ENCODE measurements at regions not wholly inside any gene's neighbourhood (a gene's known extent, or its start where the extent isn't known, plus 50 kb on each side); places are given as distances from the start of the nearest gene placed in this dataset.
"Not testable (repeated sequence)": the region's sequence is repeated elsewhere in the genome, so short reads cannot be mapped to it uniquely, and the experiment has no call there.

DNA sequence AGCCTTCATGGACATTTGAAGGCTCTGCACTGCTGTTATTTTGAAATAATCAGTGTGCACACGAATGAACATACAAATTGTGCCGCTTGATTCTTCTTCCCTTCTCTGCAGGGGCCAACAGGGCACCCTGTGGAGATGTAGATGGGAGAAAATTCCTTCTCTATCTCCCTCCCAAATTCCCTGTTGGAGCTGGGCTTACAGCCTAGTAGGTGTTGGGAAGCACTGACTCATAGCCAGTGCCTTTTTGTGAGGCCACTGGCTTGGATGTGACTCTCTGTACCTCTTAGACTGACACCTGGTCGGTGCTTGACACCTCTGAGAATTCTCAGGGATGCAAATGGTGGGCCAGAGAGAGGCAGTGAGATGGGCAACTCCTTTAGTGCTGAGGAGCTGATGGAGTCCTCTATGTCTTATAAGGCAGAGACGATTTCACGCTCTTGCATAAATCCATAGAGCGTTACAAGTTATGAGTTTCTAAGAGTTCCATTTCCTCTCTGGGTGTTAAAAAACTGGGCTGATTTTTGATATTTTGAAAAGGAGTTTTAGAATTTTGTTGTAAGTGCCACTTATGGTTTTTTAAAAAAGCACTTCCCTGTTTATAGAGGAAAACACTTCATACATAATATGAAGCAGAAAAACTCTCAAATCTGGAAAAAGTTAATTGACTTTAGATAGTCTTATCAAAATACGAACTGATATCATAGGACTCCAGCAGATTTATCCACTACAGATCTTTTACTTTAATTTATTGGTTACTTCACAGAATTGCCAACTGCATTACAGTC lies 89.8 kb upstream of the MAP3K7 start:
- no peak for DNase-seq
- no peak overlapping the region for H3K4me3 Mint-ChIP-seq
- TF ChIP-seq CTCF (IDR thresholded peaks at IDR 0.05): no peak

DNA sequence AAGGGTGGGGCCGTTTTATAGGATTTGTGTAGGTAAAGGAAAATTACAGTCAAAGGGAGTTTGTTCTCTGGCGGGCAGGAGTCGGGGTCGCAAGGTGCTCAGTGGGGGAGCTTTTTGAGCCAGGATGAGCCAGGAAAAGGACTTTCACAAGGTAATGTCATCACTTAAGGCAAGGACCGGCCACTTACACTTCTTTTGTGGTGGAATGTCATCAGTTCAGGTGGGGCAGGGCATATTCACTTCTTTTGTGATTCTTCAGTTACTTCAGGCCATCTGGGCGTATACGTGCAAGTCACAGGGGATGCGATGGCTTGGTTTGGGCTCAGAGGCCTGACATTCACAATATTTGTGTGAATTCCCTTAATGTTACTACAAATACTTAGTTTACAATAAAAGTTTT lies 88.2 kb upstream of the MAP3K7 start:
- not testable (repeated sequence) for H3K27ac Mint-ChIP-seq; H3K36me3 Mint-ChIP-seq (ENCODE audit: low read depth)

More for the DNA sequence above, 89.8 kb upstream of the MAP3K7 start:
- ChIA-PET POLR2A (no interaction called here), CTCF (no interaction called here)
- no peaks in the 10 kb centered on the region for H3K36me3 Mint-ChIP-seq (ENCODE audit: low read depth)
- no peak overlapping the region for H3K27ac Mint-ChIP-seq
- ATAC-seq: no peak
- intact Hi-C loops (cut with micrococcal nuclease): no loop called here
- H3K27me3 Mint-ChIP-seq: peaks cover 11% of the 10 kb centered on the region
- no peaks in the 10 kb centered on the region for H3K9me3 Mint-ChIP-seq
- no peaks in the 10 kb centered on the region for H3K4me1 Mint-ChIP-seq (ENCODE audit: low read depth)

GRCh38 chr6:90674077-90674476 lies 87.2 kb upstream of the MAP3K7 start:
- POLR2A ChIA-PET: not testable (repeated sequence)

More for the DNA sequence above, 88.2 kb upstream of the MAP3K7 start:
- H3K4me3 Mint-ChIP-seq; ATAC-seq; intact Hi-C loops (cut with micrococcal nuclease); H3K4me1 Mint-ChIP-seq (ENCODE audit: low read depth); H3K9me3 Mint-ChIP-seq; POLR2A ChIA-PET; DNase-seq; CTCF ChIA-PET: not testable (repeated sequence)
- peaks cover 11% of the 10 kb centered on the region for H3K27me3 Mint-ChIP-seq

GRCh38 chr6:90669846-90670245 lies 83.0 kb upstream of the MAP3K7 start:
- no peak overlapping the region for H3K4me3 Mint-ChIP-seq
- intact Hi-C loops (cut with micrococcal nuclease): no loop called here
- POLR2A ChIA-PET: no interaction called here
- H3K27me3 Mint-ChIP-seq: peaks cover 2% of the 10 kb centered on the region
- CTCF ChIA-PET: no interaction called here
- H3K4me1 Mint-ChIP-seq (ENCODE audit: low read depth): no peaks in the 10 kb centered on the region
- no peaks in the 10 kb centered on the region for H3K36me3 Mint-ChIP-seq (ENCODE audit: low read depth)
- DNase-seq (no peak), ATAC-seq (no peak)
- H3K27ac Mint-ChIP-seq: no peak overlapping the region
- H3K9me3 Mint-ChIP-seq: no peaks in the 10 kb centered on the region
- no peak for TF ChIP-seq CTCF (IDR thresholded peaks at IDR 0.05)

More at GRCh38 chr6:90674077-90674476, 87.2 kb upstream of the MAP3K7 start:
- H3K4me3 Mint-ChIP-seq; H3K9me3 Mint-ChIP-seq; CTCF ChIA-PET; ATAC-seq; H3K4me1 Mint-ChIP-seq (ENCODE audit: low read depth); H3K27me3 Mint-ChIP-seq; H3K36me3 Mint-ChIP-seq (ENCODE audit: low read depth); H3K27ac Mint-ChIP-seq; intact Hi-C loops (cut with micrococcal nuclease); DNase-seq: not testable (repeated sequence)

DNA sequence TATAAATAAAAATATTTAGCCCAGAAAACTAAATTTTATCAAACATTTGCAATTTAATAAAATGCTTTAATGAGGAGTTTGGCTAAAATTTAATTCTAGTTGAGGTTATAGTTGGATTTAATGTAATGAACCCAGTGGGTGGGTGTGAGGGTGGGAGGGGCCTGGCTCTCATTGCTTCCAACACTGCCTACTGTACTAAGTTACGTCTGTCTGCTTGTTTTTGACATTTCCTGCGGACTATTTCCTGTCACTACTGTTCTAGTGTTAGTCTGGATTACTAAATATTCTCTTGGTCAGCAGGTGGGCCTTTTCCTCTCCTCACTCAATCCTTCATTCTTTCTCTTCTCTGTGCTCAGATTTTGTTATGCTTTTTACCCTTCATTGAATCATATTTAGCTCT lies 82.5 kb upstream of the MAP3K7 start:
- ChIA-PET CTCF (no interaction called here), POLR2A (no interaction called here)
- H3K27ac Mint-ChIP-seq: no peak overlapping the region
- DNase-seq (no peak), ATAC-seq (no peak)
- intact Hi-C loops (cut with micrococcal nuclease): no loop called here
- TF ChIP-seq CTCF (IDR thresholded peaks at IDR 0.05): no peak
- no peaks in the 10 kb centered on the region for H3K9me3 Mint-ChIP-seq
- peaks cover under 1% of the 10 kb centered on the region for H3K27me3 Mint-ChIP-seq
- H3K4me3 Mint-ChIP-seq: no peak overlapping the region
- H3K36me3 Mint-ChIP-seq (ENCODE audit: low read depth): no peaks in the 10 kb centered on the region
- no peaks in the 10 kb centered on the region for H3K4me1 Mint-ChIP-seq (ENCODE audit: low read depth)

GRCh38 chr6:90668141-90668540 lies 81.3 kb upstream of the MAP3K7 start:
- intact Hi-C loops (cut with micrococcal nuclease): no loop called here
- ChIA-PET POLR2A (no interaction called here), CTCF (no interaction called here)
- no peak overlapping the region for H3K27ac Mint-ChIP-seq
- H3K36me3 Mint-ChIP-seq (ENCODE audit: low read depth): no peaks in the 10 kb centered on the region
- no peak overlapping the region for H3K4me3 Mint-ChIP-seq
- H3K4me1 Mint-ChIP-seq (ENCODE audit: low read depth): no peaks in the 10 kb centered on the region
- H3K9me3 Mint-ChIP-seq: peaks cover 3% of the 10 kb centered on the region
- DNase-seq (no peak), ATAC-seq (no peak)
- H3K27me3 Mint-ChIP-seq: no peaks in the 10 kb centered on the region
- TF ChIP-seq CTCF (IDR thresholded peaks at IDR 0.05): no peak

Measured in activated CD8-positive, alpha-beta T cell treated with anti-CD3 and anti-CD28 coated beads for 36 hours (primary cell).